Ascending aorta (tissue), 2 donors: ENCODE measurements at regions not wholly inside any gene's neighbourhood (a gene's known extent, or its start where the extent isn't known, plus 50 kb on each side); places are given as distances from the start of the nearest gene placed in this dataset.

Experiments used
- DNase-seq, 2 donors: peaks; one replicate each; pipeline ENCODE4 v3.0.0-alpha.2; 2019; ENCODE audit warnings: low spot score in 2 of 2
- H3K27ac ChIP-seq, 2 donors: fragments of 200-600 bp; sonication (generic); one replicate each; pipeline ENCODE4 v1.5.1; 2016 to 2017; ENCODE audit warnings: mild to moderate bottlenecking in 1 of 2
- H3K27me3 ChIP-seq: fragments of 200-600 bp; sonication (generic); one replicate; pipeline ENCODE4 v1.5.1; 2017
- H3K36me3 ChIP-seq, 2 donors: fragments of 200-600 bp; sonication (generic); one replicate each; pipeline ENCODE4 v1.5.1; 2016
- H3K4me1 ChIP-seq, 2 donors: fragments of 200-600 bp; sonication (generic); one replicate each; pipeline ENCODE4 v1.5.1; 2016 to 2017; ENCODE audit warnings: mild to moderate bottlenecking in 1 of 2
- H3K4me3 ChIP-seq, 2 donors: fragments of 200-600 bp; sonication (generic); one replicate each; pipeline ENCODE4 v1.5.1; 2016 to 2017; ENCODE audit warnings: mild to moderate bottlenecking in 1 of 2
- H3K9me3 ChIP-seq, 2 donors: fragments of 200-600 bp; sonication (generic); one replicate each; pipeline ENCODE4 v1.5.1; 2016
- CTCF ChIP-seq, 3 experiments: fragments of 200-600 bp in 2 of 3; fragments of 450-650 bp in 1 of 3; sonication (generic) in 2 of 3; IDR thresholded peaks; one replicate each; pipeline ENCODE4 v1.5.1; 2016 to 2019; ENCODE audit warnings: antibody characterized with exemption in 3 of 3, mild to moderate bottlenecking in 1 of 3, moderate library complexity in 1 of 3
- intact Hi-C: fragments of 100-400 bp; cut with DNase I; formaldehyde crosslinking; loops from one replicate; pipeline ENCODE4 v1.15.1; 2023

GRCh38 chr15:38853608-38854007 lies 289.0 kb upstream of the RASGRP1 start:
- intact Hi-C loops, result no loop called here
- Histone ChIP-seq H3K4me3 (no peak overlapping the region), H3K36me3 (no peaks in the 10 kb centered on the region), H3K27me3 (no peaks in the 10 kb centered on the region), H3K4me1 (no peaks in the 10 kb centered on the region), H3K9me3 (no peaks in the 10 kb centered on the region), H3K27ac (no peak overlapping the region)
- TF ChIP-seq CTCF (IDR thresholded peaks at IDR 0.05), result peak in 1 of 3 experiments; percentile 6
- no peak for DNase-seq

DNA sequence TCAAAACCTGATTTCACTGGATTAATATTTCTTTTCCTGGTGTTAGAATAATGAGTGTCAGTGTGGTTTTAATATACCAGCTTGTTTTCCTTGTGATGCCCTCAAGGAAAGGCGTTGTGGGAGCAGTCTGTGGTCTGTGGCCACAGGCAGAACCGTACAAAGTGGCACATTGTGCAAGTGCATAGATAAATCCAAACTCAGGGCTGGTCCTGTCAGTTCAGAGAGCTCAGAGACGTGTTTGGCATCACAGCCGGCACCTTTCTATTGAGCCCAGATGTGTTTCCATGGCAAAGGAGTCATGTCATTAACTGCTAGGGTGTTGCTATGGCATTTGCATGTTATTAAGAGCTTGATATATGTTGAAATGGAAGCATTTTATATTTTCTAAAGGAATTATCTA lies 289.9 kb upstream of the RASGRP1 start:
- no peaks in the 10 kb centered on the region for H3K4me1 ChIP-seq
- no peak for DNase-seq
- TF ChIP-seq CTCF (IDR thresholded peaks at IDR 0.05), result no peak
- intact Hi-C loops, result no loop called here
- H3K9me3 ChIP-seq, result no peaks in the 10 kb centered on the region
- H3K36me3 ChIP-seq, result no peaks in the 10 kb centered on the region
- H3K4me3 ChIP-seq, result no peak overlapping the region
- H3K27ac ChIP-seq, result no peak overlapping the region
- no peaks in the 10 kb centered on the region for H3K27me3 ChIP-seq

GRCh38 chr15:38857814-38858213 lies 293.2 kb upstream of the RASGRP1 start:
- Histone ChIP-seq H3K27me3 (no peaks in the 10 kb centered on the region), H3K27ac (no peak overlapping the region), H3K4me3 (no peak overlapping the region), H3K9me3 (no peaks in the 10 kb centered on the region), H3K36me3 (no peaks in the 10 kb centered on the region), H3K4me1 (no peaks in the 10 kb centered on the region)
- no peak for TF ChIP-seq CTCF (IDR thresholded peaks at IDR 0.05)
- intact Hi-C loops, result no loop called here
- DNase-seq, result no peak

DNA sequence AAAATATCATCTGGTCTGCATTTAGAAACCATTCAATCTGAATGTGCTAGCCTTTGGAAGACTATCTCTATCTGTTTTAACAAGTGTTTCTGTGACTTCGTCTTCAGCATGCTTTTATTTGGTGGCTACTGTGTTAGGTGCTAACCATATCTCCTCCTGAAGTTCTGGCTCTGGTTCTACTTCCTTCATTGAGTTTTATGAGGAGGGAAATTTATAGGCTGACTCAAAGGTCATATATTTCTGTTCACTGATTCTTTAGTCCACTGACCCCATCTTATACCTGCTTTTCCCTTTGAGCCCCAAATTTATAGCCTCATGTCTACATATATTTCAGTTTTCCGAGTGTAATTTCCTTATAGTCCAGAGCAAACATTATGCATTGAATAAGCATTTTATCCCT lies 295.0 kb upstream of the RASGRP1 start:
- TF ChIP-seq CTCF (IDR thresholded peaks at IDR 0.05), result no peak
- Histone ChIP-seq H3K4me3 (no peak overlapping the region), H3K36me3 (no peaks in the 10 kb centered on the region), H3K27me3 (no peaks in the 10 kb centered on the region), H3K9me3 (no peaks in the 10 kb centered on the region), H3K4me1 (peaks cover 0 to 6% of the 10 kb centered on the region in 2 donors), H3K27ac (no peak overlapping the region)
- DNase-seq, result no peak
- intact Hi-C loops, result no loop called here

GRCh38 chr15:38860253-38860652 lies 295.6 kb upstream of the RASGRP1 start:
- no peaks in the 10 kb centered on the region for H3K9me3 ChIP-seq
- intact Hi-C loops, result no loop called here
- TF ChIP-seq CTCF (IDR thresholded peaks at IDR 0.05), result no peak
- H3K36me3 ChIP-seq, result no peaks in the 10 kb centered on the region
- no peaks in the 10 kb centered on the region for H3K27me3 ChIP-seq
- peaks cover 0 to 8% of the 10 kb centered on the region in 2 donors for H3K4me1 ChIP-seq
- H3K27ac ChIP-seq, result no peak overlapping the region
- no peak for DNase-seq
- no peak overlapping the region for H3K4me3 ChIP-seq

DNA sequence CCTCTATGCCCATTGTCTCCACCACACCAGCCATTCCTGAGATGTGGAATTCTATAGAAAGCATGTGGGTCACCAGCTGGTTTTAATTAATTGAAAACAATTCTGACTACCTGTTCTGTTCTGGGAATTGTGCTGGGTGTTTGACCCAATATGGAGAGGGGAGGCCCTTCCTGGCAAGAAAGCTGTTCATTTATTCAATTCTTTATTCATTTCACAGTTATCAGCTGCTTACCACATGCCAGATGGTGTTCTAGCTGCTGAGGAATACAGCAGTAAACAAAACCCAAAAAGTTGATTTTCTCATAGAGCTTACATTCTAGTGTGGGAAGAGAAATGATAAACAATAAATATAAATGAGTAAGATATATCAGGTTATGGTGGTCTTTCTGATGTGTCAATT lies 296.1 kb upstream of the RASGRP1 start:
- no peak overlapping the region for H3K4me3 ChIP-seq
- intact Hi-C loops, result no loop called here
- no peaks in the 10 kb centered on the region for H3K9me3 ChIP-seq
- DNase-seq, result no peak
- H3K4me1 ChIP-seq, result peaks cover 0 to 8% of the 10 kb centered on the region in 2 donors
- no peaks in the 10 kb centered on the region for H3K36me3 ChIP-seq
- H3K27ac ChIP-seq, result no peak overlapping the region
- H3K27me3 ChIP-seq, result no peaks in the 10 kb centered on the region
- no peak for TF ChIP-seq CTCF (IDR thresholded peaks at IDR 0.05)
